ENCODE measurements at regions not wholly inside any gene's neighbourhood (a gene's known extent, or its start where the extent isn't known, plus 50 kb on each side); places are given as distances from the start of the nearest gene placed in this dataset.

DNA sequence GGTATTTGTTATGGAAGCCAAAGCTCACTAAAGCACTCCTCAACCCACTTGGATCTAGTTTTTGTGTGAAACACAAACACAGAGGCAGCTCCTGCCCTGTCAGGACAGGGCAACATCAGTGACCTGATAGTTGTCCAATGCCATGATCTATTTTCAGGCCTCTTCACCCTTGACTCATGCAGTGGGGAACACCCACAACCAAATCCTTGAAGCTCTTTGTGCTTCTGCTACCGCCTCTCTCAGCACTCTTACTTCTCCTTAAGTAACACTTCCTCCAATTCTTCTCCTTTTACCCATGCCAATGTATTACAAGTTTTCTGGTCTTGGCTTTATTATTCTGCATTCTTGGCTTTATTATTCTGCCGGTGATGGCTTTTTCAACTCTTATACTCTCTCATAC lies 425.3 kb downstream of the INHBA start:
- H3K4me3 ChIP-seq (replicated peaks; ENCODE audit: low read depth, low read length): no peak overlapping the region
- no peak for DNase-seq (ENCODE audit: extremely low read depth, low read depth)
- TF ChIP-seq, protein P1, sequence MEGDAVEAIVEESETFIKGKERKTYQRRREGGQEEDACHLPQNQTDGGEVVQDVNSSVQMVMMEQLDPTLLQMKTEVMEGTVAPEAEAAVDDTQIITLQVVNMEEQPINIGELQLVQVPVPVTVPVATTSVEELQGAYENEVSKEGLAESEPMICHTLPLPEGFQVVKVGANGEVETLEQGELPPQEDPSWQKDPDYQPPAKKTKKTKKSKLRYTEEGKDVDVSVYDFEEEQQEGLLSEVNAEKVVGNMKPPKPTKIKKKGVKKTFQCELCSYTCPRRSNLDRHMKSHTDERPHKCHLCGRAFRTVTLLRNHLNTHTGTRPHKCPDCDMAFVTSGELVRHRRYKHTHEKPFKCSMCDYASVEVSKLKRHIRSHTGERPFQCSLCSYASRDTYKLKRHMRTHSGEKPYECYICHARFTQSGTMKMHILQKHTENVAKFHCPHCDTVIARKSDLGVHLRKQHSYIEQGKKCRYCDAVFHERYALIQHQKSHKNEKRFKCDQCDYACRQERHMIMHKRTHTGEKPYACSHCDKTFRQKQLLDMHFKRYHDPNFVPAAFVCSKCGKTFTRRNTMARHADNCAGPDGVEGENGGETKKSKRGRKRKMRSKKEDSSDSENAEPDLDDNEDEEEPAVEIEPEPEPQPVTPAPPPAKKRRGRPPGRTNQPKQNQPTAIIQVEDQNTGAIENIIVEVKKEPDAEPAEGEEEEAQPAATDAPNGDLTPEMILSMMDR (IDR thresholded peaks at IDR 0.05; ENCODE audit: low read depth, low read length, missing control alignments): no peak

DNA sequence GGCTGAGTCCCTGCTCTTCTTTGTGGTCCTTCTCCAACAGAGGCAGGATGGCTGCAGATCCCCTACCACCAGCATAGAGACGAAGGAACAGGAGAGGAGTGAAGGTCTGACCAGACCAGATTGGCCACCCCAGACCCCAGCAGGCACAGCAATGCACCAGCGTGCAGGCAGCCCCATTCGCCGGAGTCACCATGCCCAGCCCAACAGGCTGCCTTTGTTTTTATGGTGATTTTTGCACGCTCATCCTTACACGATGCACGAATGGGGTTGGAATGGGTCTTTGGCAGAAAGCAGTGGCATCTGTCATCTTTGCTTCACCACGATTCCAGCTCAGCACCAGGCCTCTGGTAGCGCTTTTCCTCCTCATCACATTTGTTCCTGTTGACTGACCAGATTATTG lies 427.6 kb downstream of the INHBA start:
- DNase-seq (ENCODE audit: extremely low read depth, low read depth): no peak
- TF ChIP-seq, protein P1 (IDR thresholded peaks at IDR 0.05; ENCODE audit: low read depth, low read length, missing control alignments): no peak
- no peak overlapping the region for H3K4me3 ChIP-seq (replicated peaks; ENCODE audit: low read depth, low read length)

DNA sequence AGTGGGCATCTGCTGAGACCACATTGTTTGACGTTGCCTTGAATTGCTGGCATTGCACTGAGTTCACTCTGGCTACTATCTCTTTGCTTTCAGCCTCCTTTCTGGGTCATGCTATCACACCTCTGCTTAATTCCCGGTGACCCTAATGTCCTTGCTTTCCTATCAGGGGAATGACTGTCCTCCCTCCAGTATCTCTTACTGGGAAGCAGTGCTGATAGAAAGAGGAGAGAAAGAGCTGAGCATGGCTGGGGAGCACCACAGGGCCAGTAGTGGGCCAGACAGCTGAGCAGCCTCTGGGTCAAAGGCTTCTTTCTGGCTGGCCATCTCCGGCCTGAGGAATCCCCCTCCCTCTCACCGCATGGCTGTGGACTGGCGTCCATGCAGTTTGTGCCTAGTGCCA lies 428.7 kb downstream of the INHBA start:
- TF ChIP-seq, protein P1 (IDR thresholded peaks at IDR 0.05; ENCODE audit: low read depth, low read length, missing control alignments): no peak
- H3K4me3 ChIP-seq (replicated peaks; ENCODE audit: low read depth, low read length): no peak overlapping the region
- DNase-seq (ENCODE audit: extremely low read depth, low read depth): no peak

DNA sequence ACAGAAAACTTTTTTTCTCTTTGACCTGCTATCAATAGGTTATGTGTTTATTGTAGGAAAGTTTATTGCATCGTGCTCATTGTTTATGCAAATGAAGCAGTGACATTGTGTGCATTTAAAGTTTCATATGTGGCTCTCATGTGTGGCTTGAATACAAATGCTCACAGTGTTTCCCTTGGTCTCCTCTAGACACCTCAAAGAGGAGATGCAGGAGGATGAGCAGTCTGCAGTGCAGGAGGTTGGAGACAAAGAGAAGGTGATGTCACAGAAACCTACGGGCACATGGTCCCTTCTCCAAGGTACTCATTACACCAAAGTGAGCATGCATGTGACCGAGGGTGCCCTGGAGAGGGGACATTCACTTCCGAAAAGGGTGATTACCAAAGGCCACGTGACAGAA lies 430.2 kb downstream of the INHBA start:
- no peak overlapping the region for H3K4me3 ChIP-seq (replicated peaks; ENCODE audit: low read depth, low read length)
- TF ChIP-seq, protein P1 (IDR thresholded peaks at IDR 0.05; ENCODE audit: low read depth, low read length, missing control alignments): no peak
- no peak for DNase-seq (ENCODE audit: extremely low read depth, low read depth)

DNA sequence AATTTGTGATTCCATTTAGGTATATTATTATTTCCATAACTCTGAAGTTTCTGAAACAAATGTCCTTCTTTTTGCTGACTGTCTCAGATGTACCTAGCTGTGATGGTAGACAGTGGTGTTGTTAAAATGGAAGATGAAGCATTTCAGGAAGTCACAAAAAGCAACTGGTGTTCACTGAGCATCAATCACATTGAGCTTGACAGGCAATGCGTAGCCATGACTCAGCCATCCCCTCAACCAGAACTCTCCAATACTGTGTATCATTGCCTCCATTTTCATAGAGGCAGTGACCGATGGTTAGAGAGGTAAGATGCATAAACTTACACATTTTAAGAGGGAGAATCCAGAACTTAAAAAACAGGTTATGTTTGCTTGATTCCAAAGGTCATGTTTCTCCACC lies 434.0 kb downstream of the INHBA start:
- TF ChIP-seq, protein P1 (IDR thresholded peaks at IDR 0.05; ENCODE audit: low read depth, low read length, missing control alignments): no peak
- no peak overlapping the region for H3K4me3 ChIP-seq (replicated peaks; ENCODE audit: low read depth, low read length)
- no peak for DNase-seq (ENCODE audit: extremely low read depth, low read depth)

DNA sequence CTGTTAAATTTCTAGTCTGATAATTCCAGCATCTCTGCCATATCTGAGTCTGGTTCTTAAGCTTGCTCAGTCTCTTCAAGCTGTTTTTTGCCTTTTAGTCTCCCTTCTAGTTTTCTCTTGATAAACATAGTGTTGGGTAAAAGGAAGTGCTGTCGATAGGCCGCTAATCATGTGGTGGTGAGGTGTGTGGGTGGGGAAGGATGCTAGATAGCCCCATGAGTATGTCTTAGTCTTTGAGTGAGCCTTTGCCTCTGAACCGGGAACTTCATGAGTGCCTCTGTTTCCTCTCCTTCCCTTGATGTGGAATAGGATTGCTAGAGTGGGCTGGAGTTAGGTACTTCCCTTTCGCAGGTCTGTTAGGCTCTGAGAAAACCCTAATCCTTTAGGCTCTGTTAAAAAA lies 441.8 kb downstream of the INHBA start:
- no peak for DNase-seq (ENCODE audit: extremely low read depth, low read depth)
- no peak overlapping the region for H3K4me3 ChIP-seq (replicated peaks; ENCODE audit: low read depth, low read length)
- TF ChIP-seq, protein P1 (IDR thresholded peaks at IDR 0.05; ENCODE audit: low read depth, low read length, missing control alignments): no peak

DNA sequence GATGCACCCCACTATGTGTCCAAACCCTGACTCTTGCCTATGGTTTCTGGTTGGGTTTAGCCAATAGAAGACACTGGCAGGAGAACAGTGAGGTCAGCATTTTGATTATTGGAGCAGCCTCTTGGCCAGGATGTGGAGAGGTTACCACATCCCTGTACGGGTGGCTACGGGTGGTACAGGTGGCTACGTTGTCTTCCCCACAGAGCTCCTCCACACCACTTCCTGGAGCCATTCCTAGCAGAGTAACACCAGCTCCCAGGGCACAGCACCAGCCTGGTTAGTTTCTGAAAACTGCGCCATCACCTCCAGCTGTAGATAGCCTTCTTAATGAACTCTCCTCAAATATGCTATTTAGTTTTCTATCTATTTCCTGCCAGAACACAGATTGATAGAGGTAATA lies 445.2 kb downstream of the INHBA start:
- TF ChIP-seq, protein P1 (IDR thresholded peaks at IDR 0.05; ENCODE audit: low read depth, low read length, missing control alignments): no peak
- DNase-seq (ENCODE audit: extremely low read depth, low read depth): no peak
- no peak overlapping the region for H3K4me3 ChIP-seq (replicated peaks; ENCODE audit: low read depth, low read length)

All from HFF-Myc (cell line).